ENCODE measurements at regions not wholly inside any gene's neighbourhood (a gene's known extent, or its start where the extent isn't known, plus 50 kb on each side); places are given as distances from the start of the nearest gene placed in this dataset.
A peak's percentile ranks its signal among the peaks of the same experiment; 100 is the strongest.
"Not testable (repeated sequence)": the region's sequence is repeated elsewhere in the genome, so short reads cannot be mapped to it uniquely, and the experiment has no call there.

DNA sequence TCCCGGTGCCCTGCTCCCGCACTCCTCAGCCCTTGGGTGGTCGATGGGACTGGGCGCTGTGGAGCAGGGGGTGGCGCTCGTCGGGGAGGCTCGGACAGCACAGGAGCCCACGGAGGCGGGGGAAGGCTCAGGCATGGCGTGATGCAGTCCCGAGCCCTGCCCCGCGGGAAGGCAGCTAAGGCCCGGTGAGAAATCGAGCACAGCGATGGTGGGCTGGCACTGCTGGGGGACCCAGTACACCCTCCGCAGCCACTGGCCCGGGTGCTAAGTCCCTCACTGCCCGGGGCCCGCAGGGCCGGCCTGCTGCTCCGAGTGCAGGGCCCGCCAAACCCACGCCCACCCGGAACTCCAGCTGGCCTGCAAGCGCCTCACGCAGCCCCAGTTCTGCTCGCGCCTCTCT, 185.2 kb upstream of the FOXK1 start:
- DNase-seq (ENCODE audit: missing footprints); intact Hi-C loops (cut with DNase I); ATAC-seq: not testable (repeated sequence)

DNA sequence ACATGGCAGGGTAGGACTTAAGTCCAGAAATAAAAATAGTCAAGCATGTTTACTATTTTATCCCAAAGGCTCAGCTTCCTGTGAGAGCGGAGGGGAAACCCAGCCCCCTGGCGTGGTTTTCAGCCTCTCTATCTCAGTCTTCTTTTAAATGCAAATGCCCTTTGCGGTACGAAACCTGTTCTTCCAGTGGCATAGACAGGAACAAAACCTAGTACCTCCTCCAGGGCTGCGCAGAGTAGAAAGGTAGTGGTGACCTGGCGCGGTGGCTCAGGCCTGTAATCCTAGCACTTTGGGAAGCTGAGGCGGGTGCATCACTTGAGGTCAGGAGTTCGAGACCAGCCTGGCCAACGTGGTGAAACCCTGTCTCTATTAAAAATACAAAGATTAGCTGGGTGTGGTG, 181.3 kb upstream of the FOXK1 start:
- intact Hi-C loops (cut with DNase I): no loop called here
- no peak for ATAC-seq
- no peak for DNase-seq (ENCODE audit: missing footprints)

DNA sequence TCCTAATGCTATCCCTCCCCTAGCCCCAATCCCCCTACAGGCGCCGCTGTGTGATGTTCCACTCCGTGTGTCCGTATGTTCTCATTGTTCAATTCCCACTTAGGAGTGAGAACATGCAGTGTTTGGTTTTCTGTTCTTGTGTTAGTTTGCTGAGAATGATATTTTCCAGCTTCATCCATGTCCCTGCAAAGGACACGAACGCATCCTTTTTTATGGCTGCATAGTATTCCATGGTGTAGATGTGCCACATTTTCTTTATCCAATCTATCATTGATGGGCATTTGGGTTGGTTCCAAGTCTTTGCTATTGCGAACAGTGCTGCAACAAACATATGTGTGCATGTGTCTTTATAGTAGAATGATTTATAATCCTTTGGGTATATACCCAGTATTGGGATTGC, 174.2 kb upstream of the FOXK1 start:
- DNase-seq (ENCODE audit: missing footprints); intact Hi-C loops (cut with DNase I); ATAC-seq: not testable (repeated sequence)

DNA sequence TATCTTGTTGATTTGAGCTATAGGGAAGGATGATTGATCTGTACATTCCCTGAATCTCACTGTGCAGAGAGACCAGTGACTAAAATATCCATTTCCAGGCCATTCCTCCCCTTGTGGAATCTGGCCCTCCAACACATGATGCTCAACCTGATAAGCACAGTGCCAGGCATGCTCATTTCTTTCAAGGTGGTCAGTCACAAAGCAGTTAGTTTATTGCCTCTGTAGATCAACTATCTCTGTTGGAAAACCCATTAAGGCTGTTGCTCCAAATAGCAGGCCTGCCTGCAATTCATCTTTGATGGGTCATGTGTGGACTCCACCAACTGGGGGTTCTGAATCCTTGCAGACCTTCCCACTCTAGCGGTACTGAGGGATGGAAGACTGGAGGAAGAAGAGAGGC, 168.6 kb upstream of the FOXK1 start:
- ATAC-seq (no peak), DNase-seq (ENCODE audit: missing footprints) (no peak)
- intact Hi-C loops (cut with DNase I): no loop called here

DNA sequence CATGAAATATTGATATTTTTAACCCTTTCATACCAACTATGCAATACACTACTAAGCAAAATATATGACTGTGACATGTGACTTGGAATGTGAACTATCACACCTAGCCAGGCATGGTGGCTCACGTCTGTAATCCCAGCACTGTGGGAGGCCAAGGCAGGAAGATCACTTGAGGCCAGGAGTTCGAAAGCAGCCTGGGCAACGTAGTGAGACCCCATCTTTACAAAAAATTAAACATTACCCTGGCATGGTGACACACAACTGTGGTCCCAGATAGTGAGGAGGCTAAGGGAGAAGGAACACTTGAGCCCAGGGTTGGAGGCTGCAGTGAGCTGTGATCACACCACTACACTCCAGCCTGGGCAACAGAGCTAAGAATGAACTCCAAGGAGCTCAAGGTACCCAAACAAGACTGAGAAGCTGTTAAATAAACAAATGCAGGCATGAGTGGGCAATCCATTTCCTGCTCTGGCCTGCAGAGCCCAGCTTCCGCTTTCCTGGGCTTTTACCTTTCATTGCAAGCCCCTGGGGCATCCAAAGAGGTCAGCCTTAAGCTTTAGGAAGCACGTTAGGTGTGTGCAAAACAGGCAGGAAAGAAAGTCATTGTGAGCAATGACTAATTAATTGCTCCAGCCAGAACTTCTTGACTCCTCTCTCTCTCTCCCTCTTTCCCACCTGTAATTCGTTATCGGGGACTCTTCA, 162.1 kb upstream of the FOXK1 start:
- DNase-seq (ENCODE audit: missing footprints) (no peak), ATAC-seq (no peak)
- intact Hi-C loops (cut with DNase I): no loop called here

DNA sequence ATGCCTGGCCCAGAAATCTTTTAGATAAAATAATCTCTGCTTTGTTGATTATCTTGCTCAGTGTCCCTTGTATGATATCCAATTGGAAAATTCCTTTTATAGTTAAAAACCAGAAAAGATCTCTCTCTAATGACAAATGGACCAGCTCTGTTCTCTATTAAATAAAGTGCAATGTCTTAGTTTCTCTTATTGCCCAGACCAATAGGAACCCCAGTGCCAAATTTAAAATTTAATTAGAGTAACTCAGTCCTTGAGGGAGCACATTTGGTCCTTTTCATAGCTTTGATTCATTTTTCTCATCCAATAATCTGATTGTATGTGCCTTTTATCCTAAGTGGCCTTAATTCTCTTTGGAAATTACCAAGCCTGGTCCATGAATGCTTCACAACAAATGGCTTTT, 158.9 kb upstream of the FOXK1 start:
- intact Hi-C loops (cut with DNase I): no loop called here
- no peak for ATAC-seq
- DNase-seq (ENCODE audit: missing footprints): no peak

DNA sequence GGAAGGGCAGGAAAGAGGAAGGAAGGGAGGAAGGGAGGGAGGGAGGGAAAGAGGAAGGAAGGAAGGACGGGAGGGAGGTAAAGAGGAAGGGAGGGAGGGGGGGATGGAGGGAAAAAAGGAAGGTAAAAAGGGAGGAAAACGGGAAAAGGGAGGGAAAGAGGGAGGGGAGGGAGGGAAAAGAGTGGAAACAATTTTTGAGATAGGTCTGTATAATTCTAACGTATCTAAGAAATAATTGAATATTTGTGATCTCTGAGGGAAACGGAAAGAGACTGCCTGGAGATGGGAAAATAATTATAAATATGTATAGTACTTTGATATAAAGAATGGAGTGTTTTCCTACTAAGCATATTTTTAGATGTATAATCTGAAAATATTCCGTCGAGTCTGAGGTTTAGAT, 158.2 kb upstream of the FOXK1 start:
- no peak for ATAC-seq
- intact Hi-C loops (cut with DNase I): no loop called here
- DNase-seq (ENCODE audit: missing footprints): no peak

DNA sequence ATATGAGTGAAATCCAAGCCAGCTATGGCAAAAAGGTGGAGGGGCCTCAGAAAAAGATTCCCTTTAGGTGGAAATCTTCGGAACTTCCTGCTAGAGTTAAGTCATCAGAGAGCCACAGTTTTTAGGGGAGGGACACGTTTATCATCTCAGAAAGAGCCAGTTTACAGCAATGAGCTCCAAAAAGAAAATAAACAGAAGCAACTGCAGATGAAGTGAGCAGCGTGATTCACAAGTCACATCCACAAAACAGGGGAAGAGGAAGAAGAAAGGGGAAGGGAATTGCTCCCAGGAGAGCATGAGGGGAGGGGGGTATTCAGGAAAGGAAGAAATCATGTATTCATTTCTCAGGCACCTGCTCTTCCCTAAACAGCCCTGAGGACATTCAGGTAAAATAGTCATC, 156.2 kb upstream of the FOXK1 start:
- no peak for ATAC-seq
- no peak for DNase-seq (ENCODE audit: missing footprints)
- intact Hi-C loops (cut with DNase I): no loop called here

DNA sequence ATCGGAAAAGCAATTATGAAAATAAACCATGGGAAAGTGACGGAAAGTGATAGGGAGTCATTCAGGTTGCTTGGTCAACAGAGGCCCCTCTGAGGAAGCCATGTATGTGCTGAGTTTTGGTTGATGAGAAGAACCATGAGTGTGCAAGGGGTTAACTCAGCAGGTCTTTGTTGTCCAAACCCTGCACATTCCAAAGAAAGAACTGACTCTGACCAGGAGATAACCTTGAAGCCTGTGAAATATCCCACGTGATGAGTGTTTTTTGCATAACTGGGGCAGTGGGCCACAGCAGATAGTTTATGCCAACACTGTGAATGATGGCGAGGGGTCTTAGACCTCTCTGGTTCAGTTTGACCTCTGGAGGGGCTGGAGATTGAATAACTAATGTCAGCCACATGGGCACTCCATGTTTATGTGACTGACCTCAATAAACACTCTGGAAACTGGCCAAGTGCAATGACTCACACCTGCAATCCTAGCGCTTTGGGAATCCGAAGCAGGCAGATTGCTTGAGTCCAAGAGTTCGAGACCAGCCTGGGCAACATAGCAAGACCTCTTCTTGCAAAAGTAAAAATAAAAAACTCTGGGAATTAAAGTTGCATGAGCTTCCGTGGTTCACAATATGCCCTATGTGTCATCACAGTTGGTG, 154.0 kb upstream of the FOXK1 start:
- ATAC-seq (no peak), DNase-seq (ENCODE audit: missing footprints) (no peak)
- intact Hi-C loops (cut with DNase I): no loop called here

DNA sequence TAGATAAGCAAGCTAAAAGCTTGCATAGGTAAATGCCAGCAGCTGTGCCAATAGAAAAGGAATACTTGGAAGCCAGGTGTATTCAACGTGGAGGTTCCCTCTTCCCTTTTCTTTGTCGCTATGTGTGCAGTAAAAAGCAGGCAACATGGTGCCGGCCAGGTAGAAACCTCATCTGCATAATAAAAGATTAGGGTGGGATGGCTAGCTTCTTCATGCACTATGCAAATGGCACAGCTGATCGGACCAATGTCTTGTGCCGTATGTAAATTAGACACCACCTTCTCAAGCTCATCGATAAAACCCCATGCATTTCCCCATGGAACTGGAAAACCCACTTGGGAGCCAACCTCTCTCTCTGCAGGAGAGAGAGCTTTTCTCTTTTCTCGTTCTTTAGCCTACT, 150.9 kb upstream of the FOXK1 start:
- DNase-seq (ENCODE audit: missing footprints) (no peak), ATAC-seq (no peak)
- intact Hi-C loops (cut with DNase I): no loop called here

DNA sequence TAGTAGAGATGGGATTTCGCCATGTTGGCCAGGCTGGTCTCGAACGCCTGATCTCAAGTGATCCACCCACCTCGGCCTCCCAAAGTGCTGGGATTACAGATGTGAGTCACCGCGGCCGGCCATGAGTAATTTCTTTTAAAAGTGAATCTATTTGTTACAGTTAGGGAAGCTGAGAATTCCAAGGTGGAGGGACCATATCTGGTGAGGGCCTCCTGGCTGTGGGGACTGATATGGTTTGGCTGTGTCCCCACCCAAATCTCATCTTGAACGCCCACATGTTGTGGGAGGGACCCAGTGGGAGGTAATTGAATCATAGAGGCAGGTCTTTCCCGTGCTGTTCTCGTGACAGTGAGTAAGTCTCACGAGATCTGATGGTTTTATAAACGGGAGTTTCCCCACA, 148.8 kb upstream of the FOXK1 start:
- ATAC-seq; intact Hi-C loops (cut with DNase I); DNase-seq (ENCODE audit: missing footprints): not testable (repeated sequence)

DNA sequence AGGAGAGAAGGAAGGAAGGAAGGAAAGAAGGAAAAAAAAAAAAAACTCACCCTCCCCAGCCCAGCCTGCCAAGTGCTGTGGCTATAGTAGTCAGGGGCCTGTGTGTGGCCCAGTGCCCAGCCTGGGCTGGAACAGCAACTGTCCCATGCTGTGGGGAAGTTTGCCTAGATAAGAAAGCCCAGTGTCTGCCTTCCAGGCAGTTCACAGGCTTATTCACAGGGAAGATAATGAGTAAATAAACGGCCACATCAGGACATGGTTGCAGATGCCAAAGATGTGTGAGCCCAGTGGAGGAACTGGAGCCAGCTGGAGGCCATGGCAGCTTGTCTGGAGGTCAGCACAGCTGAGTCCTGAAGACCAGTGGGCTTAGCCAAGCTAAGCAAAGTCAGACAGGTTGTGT, 132.4 kb upstream of the FOXK1 start:
- peak; percentile 81 for DNase-seq (ENCODE audit: missing footprints)
- ATAC-seq: peak; percentile 98

DNA sequence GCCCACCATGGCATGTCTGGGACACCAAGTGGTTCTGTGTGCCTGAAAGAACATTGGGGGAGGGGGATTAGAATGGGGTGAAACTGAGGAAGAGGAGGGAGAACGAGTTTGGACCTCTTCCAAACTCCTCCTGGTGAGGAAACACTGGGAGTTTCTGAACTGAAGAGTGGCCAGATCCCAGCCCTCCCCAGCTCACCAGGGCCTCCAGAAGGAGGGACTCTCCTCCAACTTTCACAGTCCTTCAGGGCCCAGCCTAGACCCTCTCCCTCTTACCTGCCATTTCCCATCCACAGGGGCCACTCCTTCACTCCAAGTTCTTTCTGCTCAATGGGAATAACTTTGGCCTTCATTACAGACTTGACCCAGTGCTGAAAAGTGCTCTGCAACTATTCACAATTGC, 132.0 kb upstream of the FOXK1 start:
- DNase-seq (ENCODE audit: missing footprints): no peak
- intact Hi-C loops (cut with DNase I): no loop called here
- ATAC-seq: peak; percentile 74

More for the DNA sequence above, 132.4 kb upstream of the FOXK1 start:
- intact Hi-C loops (cut with DNase I): no loop called here

DNA sequence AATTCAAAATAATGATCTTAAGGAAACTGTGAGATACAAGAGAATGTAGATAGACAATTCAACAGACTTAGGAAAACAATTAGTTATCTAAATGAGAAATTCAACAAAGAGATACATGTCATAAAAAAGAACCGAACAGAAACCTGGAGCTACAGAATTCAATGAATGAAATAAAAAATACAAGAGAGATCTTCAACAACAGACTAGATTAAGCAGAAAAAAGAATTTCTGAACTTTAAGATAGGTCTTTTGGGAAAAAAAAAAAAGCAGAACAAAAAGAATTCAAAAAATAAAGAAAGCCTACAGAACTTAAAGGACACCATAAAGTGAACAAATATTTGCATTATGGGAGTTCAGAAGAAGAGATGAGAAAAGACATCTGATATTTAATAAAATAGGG, 129.1 kb upstream of the FOXK1 start:
- intact Hi-C loops (cut with DNase I): no loop called here
- no peak for ATAC-seq

DNA sequence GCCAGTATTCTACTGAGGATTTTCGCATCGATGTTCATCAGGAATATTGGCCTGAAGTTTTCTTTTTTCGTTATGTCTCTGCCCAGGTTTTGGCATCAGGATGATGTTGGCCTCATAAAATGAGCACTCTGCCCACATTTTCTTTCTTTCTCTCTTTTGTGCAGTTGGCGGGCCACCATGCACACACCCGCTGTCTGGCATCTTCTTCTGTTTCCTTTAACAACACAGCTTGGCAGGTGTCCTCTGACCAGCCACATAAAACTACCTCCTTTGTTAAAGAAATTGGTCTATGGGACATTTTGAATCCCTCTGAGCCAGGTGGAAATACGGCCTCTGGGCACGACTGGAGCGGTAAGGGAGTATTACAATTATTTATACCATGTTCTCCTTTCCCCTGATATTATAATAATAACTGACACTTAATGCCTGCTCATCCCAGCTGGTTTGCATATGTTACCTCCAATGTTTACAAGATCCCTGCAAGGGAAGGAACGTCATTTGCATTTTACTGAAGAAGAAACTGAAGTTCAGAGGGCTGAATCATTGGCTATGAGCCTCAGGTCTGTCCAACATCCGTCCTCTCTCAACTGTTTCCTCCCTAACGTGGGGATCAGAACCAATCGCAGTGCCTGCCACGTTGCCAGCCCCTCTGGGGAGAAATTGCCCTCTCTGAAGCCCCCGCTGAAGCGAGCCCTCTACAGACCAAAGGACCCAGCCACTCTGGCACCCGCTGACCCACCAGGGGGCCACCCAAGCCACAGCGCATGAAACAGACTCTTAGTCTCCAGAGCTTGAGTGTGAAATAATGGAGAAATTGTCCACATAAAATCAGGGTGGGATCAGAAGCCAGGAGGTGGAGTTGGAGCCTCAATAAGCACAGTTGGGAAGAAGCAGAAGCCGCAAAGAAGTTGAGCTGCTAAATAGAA, 125.0 kb upstream of the FOXK1 start:
- intact Hi-C loops (cut with DNase I): no loop called here
- ATAC-seq (no peak), DNase-seq (ENCODE audit: missing footprints) (no peak)

More for the DNA sequence above, 129.1 kb upstream of the FOXK1 start:
- no peak for DNase-seq (ENCODE audit: missing footprints)

DNA sequence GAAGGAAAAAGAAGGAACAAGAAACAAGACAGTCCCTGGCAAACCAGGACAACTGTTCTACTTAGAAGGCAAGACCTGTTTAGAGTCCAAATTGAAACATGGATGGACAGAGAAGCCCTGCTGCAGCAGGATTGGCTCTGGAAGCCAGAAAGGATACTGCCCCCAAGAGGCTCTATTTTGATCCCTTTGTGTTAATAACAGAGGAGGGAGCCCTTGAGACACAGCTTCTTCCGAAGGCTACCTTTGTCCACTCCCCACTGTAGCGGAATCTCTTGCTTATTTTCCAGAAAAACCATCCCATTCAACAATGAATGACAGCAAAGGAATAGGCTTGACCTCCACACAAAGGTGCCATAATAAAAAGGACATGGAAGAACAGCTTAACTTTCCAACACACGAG, 120.3 kb upstream of the FOXK1 start:
- intact Hi-C loops (cut with DNase I): no loop called here
- no peak for ATAC-seq
- no peak for DNase-seq (ENCODE audit: missing footprints)

DNA sequence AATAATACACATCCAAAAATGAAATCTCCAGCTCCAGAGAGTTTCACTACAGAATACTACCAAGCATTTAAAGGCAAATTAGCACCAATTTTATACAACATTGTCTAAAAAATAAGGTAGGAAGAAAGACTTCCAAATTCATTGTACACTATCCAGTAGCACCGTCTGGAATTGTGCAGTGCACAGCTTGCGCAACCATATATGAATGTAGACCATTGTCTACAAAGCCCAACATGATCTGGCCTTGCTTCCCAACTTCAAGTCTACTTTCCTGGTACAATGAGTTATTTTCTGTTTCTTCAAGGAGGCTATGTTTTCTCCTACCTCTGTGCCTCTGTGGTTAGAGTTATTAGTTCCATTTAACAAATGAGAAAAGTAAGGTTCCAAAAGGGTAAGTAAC, 115.4 kb upstream of the FOXK1 start:
- no peak for ATAC-seq
- intact Hi-C loops (cut with DNase I): no loop called here
- DNase-seq (ENCODE audit: missing footprints): no peak

DNA sequence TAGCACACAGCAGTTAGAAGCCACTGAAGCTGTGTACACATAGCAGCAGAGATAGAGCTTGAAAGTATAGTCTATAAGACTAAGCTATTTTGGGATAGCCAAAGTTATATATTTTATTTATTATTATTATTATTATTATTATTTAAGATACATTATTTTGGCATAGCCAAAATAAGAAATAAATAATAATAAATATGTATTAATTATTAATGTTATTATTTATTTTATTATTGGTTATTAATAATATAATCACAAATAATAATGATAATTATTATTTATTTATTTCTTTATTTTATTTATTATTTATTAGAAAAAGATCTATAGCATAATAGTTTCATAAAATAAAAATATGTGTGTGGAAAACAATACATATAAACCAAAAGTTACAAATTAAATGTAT, 107.2 kb upstream of the FOXK1 start:
- intact Hi-C loops (cut with DNase I): no loop called here
- no peak for ATAC-seq
- no peak for DNase-seq (ENCODE audit: missing footprints)

DNA sequence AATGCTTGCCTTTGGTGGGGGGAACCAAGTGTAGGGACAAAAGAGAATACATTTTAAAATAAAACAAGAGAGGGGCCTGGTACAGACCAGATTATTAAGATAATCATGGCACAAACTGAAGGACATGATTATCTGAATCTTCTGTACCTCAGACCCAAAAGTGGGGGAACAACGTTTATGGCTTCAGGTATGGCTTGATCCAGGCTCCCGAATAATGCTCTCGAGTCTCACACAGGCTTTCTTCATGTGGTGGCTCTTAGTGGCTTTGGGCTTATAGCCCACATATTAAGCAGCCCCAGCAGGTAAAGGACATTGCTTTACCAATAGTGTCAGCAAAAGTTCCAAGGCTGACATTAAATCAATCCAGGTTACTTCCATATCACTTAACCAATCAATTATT, 106.8 kb upstream of the FOXK1 start:
- ATAC-seq (no peak), DNase-seq (ENCODE audit: missing footprints) (no peak)
- intact Hi-C loops (cut with DNase I): no loop called here
